ENCODE measurements at regions not wholly inside any gene's neighbourhood (a gene's known extent, or its start where the extent isn't known, plus 50 kb on each side); places are given as distances from the start of the nearest gene placed in this dataset.
"Not testable (repeated sequence)": the region's sequence is repeated elsewhere in the genome, so short reads cannot be mapped to it uniquely, and the experiment has no call there.

- not testable (repeated sequence) for ATAC-seq
These were observed 60.5 kb downstream of the GOLGA6L22 start for GRCh38 chr15:22519213-22519612.

GRCh38 chr15:22526537-22526936 lies 67.8 kb downstream of the GOLGA6L22 start:
- not testable (repeated sequence) for ATAC-seq

- ATAC-seq, result not testable (repeated sequence)
These were observed 68.3 kb downstream of the GOLGA6L22 start for GRCh38 chr15:22527016-22527415.

GRCh38 chr15:22529200-22529599 lies 70.5 kb downstream of the GOLGA6L22 start:
- ATAC-seq, result not testable (repeated sequence)

- ATAC-seq, result not testable (repeated sequence)
These were observed 101.0 kb downstream of the GOLGA6L22 start for GRCh38 chr15:22559701-22560100.

GRCh38 chr15:22561716-22562115 lies 103.0 kb downstream of the GOLGA6L22 start:
- not testable (repeated sequence) for ATAC-seq

- not testable (repeated sequence) for ATAC-seq
These were observed 107.8 kb downstream of the GOLGA6L22 start for GRCh38 chr15:22566510-22566909.

GRCh38 chr15:22569486-22569885 lies 110.8 kb downstream of the GOLGA6L22 start:
- peak; percentile 46; the same call in 1 of the 3 replicates for ATAC-seq

- not testable (repeated sequence) for ATAC-seq
These were observed 113.5 kb downstream of the GOLGA6L22 start for GRCh38 chr15:22572152-22572735.

- not testable (repeated sequence) for ATAC-seq
These were observed 114.1 kb downstream of the GOLGA6L22 start for GRCh38 chr15:22572792-22573191.

GRCh38 chr15:22577828-22578227 lies 119.1 kb downstream of the GOLGA6L22 start:
- ATAC-seq, result not testable (repeated sequence)

GRCh38 chr15:22579213-22579612 lies 120.5 kb downstream of the GOLGA6L22 start:
- not testable (repeated sequence) for ATAC-seq

- ATAC-seq, result not testable (repeated sequence)
These were observed 128.7 kb downstream of the GOLGA6L22 start for GRCh38 chr15:22587391-22587790.

- ATAC-seq, result not testable (repeated sequence)
These were observed 139.8 kb downstream of the GOLGA6L22 start for GRCh38 chr15:22598552-22598951.

- not testable (repeated sequence) for ATAC-seq
These were observed 141.0 kb downstream of the GOLGA6L22 start for GRCh38 chr15:22599526-22600320.

GRCh38 chr15:22616976-22617375 lies 158.3 kb downstream of the GOLGA6L22 start:
- ATAC-seq, result not testable (repeated sequence)

GRCh38 chr15:22631789-22632188 lies 154.7 kb upstream of the NIPA1 start:
- ATAC-seq, result not testable (repeated sequence)

GRCh38 chr15:22639983-22640382 lies 146.5 kb upstream of the NIPA1 start:
- not testable (repeated sequence) for ATAC-seq

GRCh38 chr15:22649458-22649857 lies 137.0 kb upstream of the NIPA1 start:
- not testable (repeated sequence) for ATAC-seq

- ATAC-seq, result not testable (repeated sequence)
These were observed 135.3 kb upstream of the NIPA1 start for GRCh38 chr15:22651179-22651578.

- peak; percentile 94 for ATAC-seq
These were observed 122.0 kb upstream of the NIPA1 start for GRCh38 chr15:22664294-22665058.

- ATAC-seq, result not testable (repeated sequence)
These were observed 121.3 kb upstream of the NIPA1 start for GRCh38 chr15:22665059-22665702.

- ATAC-seq, result not testable (repeated sequence)
These were observed 120.7 kb upstream of the NIPA1 start for GRCh38 chr15:22665711-22666110.

All from SK-N-SH treated with all-trans-retinoic acid at 6 μM for 48 hours (cell line).